Endothelial cell of umbilical vein (primary cell): ENCODE measurements at regions not wholly inside any gene's neighbourhood (a gene's known extent, or its start where the extent isn't known, plus 50 kb on each side); places are given as distances from the start of the nearest gene placed in this dataset.

Source experiments
- BruUV-seq: library from RNA; stranded (reverse); fragments of 400-500 nt; replicated peaks from 2 replicates; lab custom pipeline; 2021; lab: Mats Ljungman, UMichigan
- CTCF ChIA-PET: fragments of 300-600, 350-600 bp; sonication (Branson Sonifier 250); formaldehyde crosslinking; loops from one replicate; lab custom pipeline; 2021; ENCODE audit warnings: antibody characterized with exemption, inconsistent platforms; lab: Charles Lee
- POLR2A ChIA-PET: fragments of 300-600, 350-600 bp; sonication (Branson Sonifier 250); formaldehyde crosslinking; loops from one replicate; lab custom pipeline; 2021; ENCODE audit warnings: antibody characterized with exemption, inconsistent platforms; lab: Charles Lee
- DNase-seq: peaks from one replicate; pipeline ENCODE4 v3.0.0-alpha.2; 2011; ENCODE audit warnings: low read depth, low spot score
- FAIRE-seq: peaks from 2 replicates; lab custom pipeline; 2011; peaks lifted over from hg19 to GRCh38; lab: Jason Lieb, UNC
- H2AFZ ChIP-seq: 2 replicates; pipeline ENCODE4 v1.6.0; 2012; ENCODE audit warnings: low read depth, low read length, control low read depth, inconsistent platforms
- H3K27ac ChIP-seq: 2 replicates; pipeline ENCODE4 v1.5.1; 2011; ENCODE audit warnings: low read depth, mild to moderate bottlenecking, control low read depth, low read length, moderate library complexity; ENCODE audit not compliant: insufficient read depth
- H3K27me3 ChIP-seq, 2 experiments: 2 replicates each; pipeline versions ENCODE4 v1.6.0 to v1.6.1; 2011; ENCODE audit warnings: low read length in 2 of 2, mixed read lengths in 1 of 2; ENCODE audit not compliant: control insufficient read depth in 2 of 2, insufficient read depth in 2 of 2
- H3K36me3 ChIP-seq, 2 experiments: 2 replicates in 1 of 2; 3 replicates in 1 of 2; pipeline ENCODE4 v1.5.1; 2011; ENCODE audit warnings: low read length in 2 of 2, mild to moderate bottlenecking in 1 of 2, moderate library complexity in 1 of 2; ENCODE audit not compliant: control insufficient read depth in 2 of 2, insufficient read depth in 2 of 2; ENCODE audit errors: extremely low read depth in 1 of 2
- H3K4me1 ChIP-seq: 3 replicates; pipeline ENCODE4 v1.5.1; 2011; ENCODE audit warnings: mild to moderate bottlenecking, low read length; ENCODE audit not compliant: control insufficient read depth, insufficient read depth; ENCODE audit errors: extremely low read depth
- H3K4me2 ChIP-seq: 2 replicates; pipeline ENCODE4 v1.6.1; 2011; ENCODE audit warnings: low read length, control low read depth, mixed read lengths; ENCODE audit not compliant: insufficient read depth
- H3K4me3 ChIP-seq, 3 experiments: fragments of 200-600 bp in 1 of 3; sonication (generic), shearing (Covaris generic) in 1 of 3; replicated peaks in 1 of 3; 2 replicates each; pipeline ENCODE4 v1.5.1; 2011 to 2016; ENCODE audit warnings: control low read depth in 3 of 3, low read length in 3 of 3, mild to moderate bottlenecking in 2 of 3, inconsistent platforms in 1 of 3, low read depth in 1 of 3, moderate library complexity in 1 of 3; ENCODE audit not compliant: insufficient read depth in 1 of 3
- H3K79me2 ChIP-seq: 2 replicates; pipeline ENCODE4 v1.6.0; 2012; ENCODE audit warnings: low read length, inconsistent platforms; ENCODE audit not compliant: control insufficient read depth, insufficient read depth
- H3K9ac ChIP-seq: replicated peaks from 2 replicates; pipeline ENCODE3; 2011; ENCODE audit warnings: low read length, control low read depth; ENCODE audit not compliant: insufficient read depth; ENCODE audit errors: extremely low read depth
- H3K9me1 ChIP-seq: replicated peaks from 3 replicates; pipeline ENCODE4 v1.6.0; 2011; ENCODE audit warnings: mild to moderate bottlenecking, low read length; ENCODE audit not compliant: control insufficient read depth, insufficient read depth; ENCODE audit errors: extremely low read depth
- H3K9me3 ChIP-seq: replicated peaks from 2 replicates; pipeline ENCODE4 v1.5.1; 2012; ENCODE audit warnings: low read length, inconsistent platforms; ENCODE audit not compliant: control insufficient read depth, insufficient read depth
- H4K20me1 ChIP-seq: replicated peaks from 2 replicates; pipeline ENCODE3; 2011; ENCODE audit warnings: mild to moderate bottlenecking, low read length; ENCODE audit not compliant: control insufficient read depth, insufficient read depth; ENCODE audit errors: extremely low read depth
- CTCF ChIP-seq, 2 donors: IDR thresholded peaks; 1 replicate in 1 of 2; 2 replicates in 1 of 2; pipeline ENCODE4 v1.5.1; 2011; ENCODE audit warnings: low read length in 2 of 2, mild to moderate bottlenecking in 2 of 2, moderate library complexity in 2 of 2, control low read depth in 1 of 2, inconsistent platforms in 1 of 2, low read depth in 1 of 2; ENCODE audit not compliant: insufficient read depth in 1 of 2; ENCODE audit errors: extremely low read depth in 1 of 2
- EZH2 ChIP-seq: IDR thresholded peaks from 2 replicates; pipeline ENCODE4 v1.6.1; 2012; ENCODE audit warnings: borderline replicate concordance, low read depth, mild to moderate bottlenecking, moderate library complexity, low read length, inconsistent platforms; ENCODE audit not compliant: severe bottlenecking
- FOS ChIP-seq: IDR thresholded peaks from 2 replicates; pipeline ENCODE4 v1.6.1; 2011; ENCODE audit warnings: mild to moderate bottlenecking, low read length, moderate library complexity, borderline replicate concordance; ENCODE audit not compliant: insufficient read depth
- GATA2 ChIP-seq: IDR thresholded peaks from 2 replicates; pipeline ENCODE4 v1.7.0; 2011; ENCODE audit warnings: low read depth, mild to moderate bottlenecking, moderate library complexity, mixed read lengths, low read length; ENCODE audit not compliant: insufficient read length, insufficient read depth
- JUN ChIP-seq: IDR thresholded peaks from 2 replicates; pipeline ENCODE4 v1.6.1; 2011; ENCODE audit warnings: borderline replicate concordance, low read depth; ENCODE audit not compliant: insufficient read length, insufficient read depth
- MAX ChIP-seq: IDR thresholded peaks from 2 replicates; pipeline ENCODE4 v1.6.1; 2011; ENCODE audit not compliant: insufficient read depth, insufficient read length
- MYC ChIP-seq: IDR thresholded peaks from one replicate; pipeline ENCODE4 v1.6.1; 2011; ENCODE audit warnings: mild to moderate bottlenecking, low read depth, low read length
- POLR2A ChIP-seq: IDR thresholded peaks from 2 replicates; pipeline ENCODE4 v1.6.1; 2012; ENCODE audit warnings: low read depth, mild to moderate bottlenecking, control low read depth, low read length
- POLR2AphosphoS5 ChIP-seq: IDR thresholded peaks from 2 replicates; pipeline ENCODE4 v1.6.1; 2012; ENCODE audit warnings: low read depth, mild to moderate bottlenecking, control low read depth, low read length, moderate library complexity; ENCODE audit not compliant: insufficient read depth
- dilution Hi-C: fragments of 300-500 bp; cut with MboI; formaldehyde crosslinking; loops from one replicate; pipeline ENCODE4 v1.15.0; 2019; ENCODE audit warnings: low sequenced_read_pairs; ENCODE audit not compliant: extremely low pct_ligation_motif_present
- intact Hi-C: fragments of 100-400 bp; cut with micrococcal nuclease; formaldehyde crosslinking; loops from one replicate; pipeline ENCODE4 v1.10.0; 2022

GRCh38 chr2:181169503-181169902, 189.1 kb downstream of the UBE2E3 start:
- DNase-seq: no peak

More at GRCh38 chr2:181169503-181169902, 189.1 kb downstream of the UBE2E3 start:
- H3K9me1 ChIP-seq: no peaks in the 10 kb centered on the region
- no TSS peak for BruUV-seq
- dilution Hi-C loops: no loop called here
- no peak overlapping the region for H3K4me2 ChIP-seq
- no peak for TF ChIP-seq JUN
- TF ChIP-seq POLR2AphosphoS5: no peak
- TF ChIP-seq GATA2: no peak
- no peak for TF ChIP-seq FOS
- TF ChIP-seq MYC: no peak
- no peak for TF ChIP-seq MAX
- no peak for TF ChIP-seq POLR2A
- TF ChIP-seq EZH2: no peak
- TF ChIP-seq CTCF (IDR thresholded peaks at IDR 0.05; ENCODE audit: extremely low read depth in 1 of 2, insufficient read depth in 1 of 2, low read depth in 1 of 2, low read length in 2 of 2): no peak
- H3K9ac ChIP-seq: no peak overlapping the region
- intact Hi-C loops: loop anchor here (10.0 kb wide), 1 partner anchor 235 kb away; no protein-coding TSS in a partner anchor
- no peaks in the 10 kb centered on the region for H3K4me1 ChIP-seq
- no peaks in the 10 kb centered on the region for H3K79me2 ChIP-seq
- no peaks in the 10 kb centered on the region for H3K9me3 ChIP-seq
- H3K27me3 ChIP-seq: no peaks in the 10 kb centered on the region
- no peak for FAIRE-seq
- no peaks in the 10 kb centered on the region for H4K20me1 ChIP-seq
- no peak overlapping the region for H2AFZ ChIP-seq
- H3K4me3 ChIP-seq: no peak overlapping the region
- ChIA-PET CTCF (no interaction called here), POLR2A (no interaction called here)
- no peaks in the 10 kb centered on the region for H3K36me3 ChIP-seq
- no peak overlapping the region for H3K27ac ChIP-seq
